ELF-1 (cell line): ENCODE measurements at regions not wholly inside any gene's neighbourhood (a gene's known extent, or its start where the extent isn't known, plus 50 kb on each side); places are given as distances from the start of the nearest gene placed in this dataset.

Source experiments
- DNase-seq: peaks from one replicate; pipeline ENCODE4 v3.0.0-alpha.2; 2016; ENCODE audit warnings: low read depth, low spot score

DNA sequence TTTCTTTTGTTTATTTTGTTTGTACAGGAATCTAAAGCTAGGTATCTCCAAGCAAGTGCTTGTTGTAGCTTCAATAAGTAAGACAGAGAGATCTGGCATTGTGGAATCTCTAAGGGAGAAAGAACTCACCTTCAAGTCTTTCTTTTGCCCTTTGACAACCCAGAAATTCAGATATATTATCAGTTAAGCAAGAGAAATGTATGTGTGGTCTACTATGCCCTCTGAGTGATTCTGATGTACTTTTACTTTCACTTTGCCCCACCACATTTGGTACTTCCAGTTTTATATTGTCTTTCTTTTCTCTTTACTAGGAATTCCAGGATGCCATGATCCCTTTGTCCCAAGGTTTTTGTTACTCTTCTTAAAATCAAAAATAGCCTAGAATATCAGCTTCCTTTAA is 259.6 kb upstream of the PIK3C3 start:
- no peak for DNase-seq

GRCh38 chr18:41693008-41693407 is 262.0 kb upstream of the PIK3C3 start:
- no peak for DNase-seq

- peak; percentile 30 for DNase-seq
Observed at GRCh38 chr18:41690332-41691127, 264.5 kb upstream of the PIK3C3 start.

GRCh38 chr18:41687138-41687537 is 267.9 kb upstream of the PIK3C3 start:
- DNase-seq: no peak

GRCh38 chr18:41681138-41681880 is 273.7 kb upstream of the PIK3C3 start:
- no peak for DNase-seq

GRCh38 chr18:41674506-41674905 is 280.5 kb upstream of the PIK3C3 start:
- DNase-seq: no peak

DNA sequence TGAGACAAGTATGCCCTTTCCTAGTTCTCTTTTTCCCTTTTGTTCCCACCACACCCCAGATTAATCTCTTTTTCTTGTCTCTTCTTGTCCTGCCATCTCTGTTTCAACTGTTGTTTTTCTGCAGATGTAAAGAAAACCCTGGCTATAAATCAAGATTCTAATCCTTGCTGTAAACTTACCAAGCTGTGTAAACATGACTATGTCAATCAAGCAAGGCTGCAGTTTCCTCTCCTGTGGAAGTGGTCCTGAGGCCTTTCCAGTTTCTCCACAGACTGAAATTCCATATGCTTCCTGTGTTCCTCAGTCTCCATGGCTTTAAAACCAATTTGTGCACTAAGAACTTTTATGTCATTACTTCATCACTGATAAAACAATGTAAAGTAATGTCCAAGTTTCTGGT is 288.8 kb upstream of the PIK3C3 start:
- no peak for DNase-seq

DNA sequence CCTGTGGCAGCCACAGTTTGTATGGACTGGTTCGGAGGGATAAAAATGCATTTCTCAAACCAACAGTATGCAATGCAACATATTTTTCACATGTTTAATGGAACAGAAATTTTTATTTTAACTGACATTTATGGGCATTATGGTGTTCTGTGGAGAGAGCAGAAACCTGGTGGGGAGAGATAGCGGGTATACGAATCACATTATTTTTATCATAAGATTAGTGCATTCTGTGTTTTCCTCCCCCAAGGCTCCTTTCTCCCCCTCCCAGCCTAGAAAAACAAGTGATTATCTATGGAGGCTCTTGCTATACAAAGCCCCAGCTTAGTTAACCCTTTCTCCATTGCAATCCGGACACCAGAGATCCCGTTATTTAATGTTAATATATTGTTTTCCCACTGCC is 289.8 kb upstream of the PIK3C3 start:
- DNase-seq: no peak

DNA sequence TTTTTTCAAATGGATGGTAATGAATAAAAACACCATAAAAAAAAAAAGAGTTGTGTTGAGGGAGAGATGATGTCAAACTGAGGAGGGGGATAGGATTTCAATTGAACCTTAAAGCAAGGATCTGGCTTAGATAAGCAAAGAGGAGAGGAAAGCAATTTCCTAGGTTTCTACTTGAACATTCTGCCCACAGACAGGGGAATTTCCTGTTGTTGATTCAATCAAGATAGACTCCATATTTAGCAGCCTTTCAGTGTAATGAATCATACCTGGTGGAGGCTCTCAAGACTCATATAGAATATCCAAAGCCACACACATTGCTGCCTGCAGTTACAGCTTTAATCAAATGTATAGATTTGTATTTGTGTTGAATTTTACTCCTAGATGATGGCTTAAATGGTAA is 294.4 kb upstream of the PIK3C3 start:
- DNase-seq: no peak

GRCh38 chr18:41659438-41660130 is 295.4 kb upstream of the PIK3C3 start:
- DNase-seq: no peak

DNA sequence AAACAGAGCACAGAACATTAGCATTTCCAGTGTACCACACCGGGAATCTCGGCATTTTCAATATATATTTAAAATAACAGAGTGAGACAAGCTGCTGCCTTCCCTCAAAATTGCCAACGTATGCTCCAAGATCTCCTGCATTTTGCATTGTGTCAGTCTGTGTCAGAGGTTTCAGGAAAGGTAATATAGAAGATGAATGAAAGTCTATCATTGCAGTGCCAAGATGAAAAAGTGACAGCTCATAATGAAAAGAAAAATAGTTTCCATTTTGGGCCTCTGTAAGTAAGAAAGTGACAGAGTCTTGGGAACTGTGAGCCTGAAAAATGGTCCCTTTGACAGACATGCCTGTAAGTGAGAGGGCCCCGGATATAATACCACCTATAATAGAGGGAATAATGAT is 297.8 kb upstream of the PIK3C3 start:
- no peak for DNase-seq

DNA sequence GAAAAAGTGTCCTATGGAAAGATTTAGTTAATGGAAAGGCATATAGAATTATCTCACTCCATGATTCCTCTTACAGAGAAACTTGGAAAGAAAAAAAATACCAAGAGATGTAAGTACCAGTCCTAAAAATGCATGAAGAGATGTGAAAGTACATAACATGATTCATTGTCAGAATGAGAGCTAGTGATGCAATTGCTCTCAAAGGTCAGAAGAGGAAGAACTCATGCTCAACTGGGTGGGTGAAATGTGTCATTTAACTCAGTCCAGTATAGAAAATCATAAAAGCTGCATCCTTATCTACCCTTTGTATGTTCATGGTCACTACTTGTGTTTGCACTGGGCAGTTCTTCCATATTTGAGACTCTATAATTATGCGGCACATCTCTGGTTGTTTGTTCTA is 300.0 kb upstream of the PIK3C3 start:
- no peak for DNase-seq

DNA sequence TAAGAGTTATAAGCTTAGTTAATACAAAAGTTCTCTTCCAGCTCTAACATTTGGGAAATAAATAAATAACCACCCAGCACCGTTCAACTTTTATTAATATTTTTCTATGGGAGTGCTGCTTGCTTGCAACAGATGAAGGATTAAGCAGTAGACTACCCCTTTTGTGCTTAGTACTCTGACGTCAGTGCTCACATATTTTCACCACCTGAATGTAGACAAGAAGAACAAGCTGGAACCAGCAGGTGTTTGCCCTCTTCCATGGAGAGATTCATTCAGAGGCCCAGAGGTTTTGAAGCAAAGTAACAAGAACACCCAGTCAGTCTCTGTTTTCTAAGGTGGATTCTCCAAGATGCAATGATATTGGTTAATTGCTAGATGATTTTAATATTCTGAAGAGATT is 307.1 kb upstream of the PIK3C3 start:
- no peak for DNase-seq

- DNase-seq: no peak
Observed at GRCh38 chr18:41646915-41647620, 308.0 kb upstream of the PIK3C3 start.

- DNase-seq: no peak
Observed at GRCh38 chr18:41645589-41646360, 309.3 kb upstream of the PIK3C3 start.

- no peak for DNase-seq
Observed at GRCh38 chr18:41644466-41644865, 310.6 kb upstream of the PIK3C3 start.

DNA sequence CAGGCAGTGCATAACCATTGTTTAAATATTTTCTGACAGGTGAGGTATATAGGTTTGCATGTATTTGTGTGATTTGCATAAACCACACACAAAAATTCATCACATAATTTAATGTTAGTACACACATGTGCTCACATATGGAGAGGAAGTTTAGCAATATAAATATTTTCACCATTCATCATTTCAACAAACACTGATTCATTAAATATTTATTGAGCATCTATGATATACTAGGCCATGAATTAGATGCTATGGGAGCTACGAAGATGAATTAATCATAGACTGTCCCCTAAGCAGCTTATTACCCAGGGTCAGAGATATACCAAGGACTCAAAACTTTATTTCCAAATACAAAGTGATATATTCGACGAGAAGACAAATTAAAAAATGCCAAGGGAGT is 311.6 kb upstream of the PIK3C3 start:
- no peak for DNase-seq

GRCh38 chr18:41642756-41643155 is 312.3 kb upstream of the PIK3C3 start:
- DNase-seq: no peak

GRCh38 chr18:41639218-41639617 is 315.8 kb upstream of the PIK3C3 start:
- no peak for DNase-seq

DNA sequence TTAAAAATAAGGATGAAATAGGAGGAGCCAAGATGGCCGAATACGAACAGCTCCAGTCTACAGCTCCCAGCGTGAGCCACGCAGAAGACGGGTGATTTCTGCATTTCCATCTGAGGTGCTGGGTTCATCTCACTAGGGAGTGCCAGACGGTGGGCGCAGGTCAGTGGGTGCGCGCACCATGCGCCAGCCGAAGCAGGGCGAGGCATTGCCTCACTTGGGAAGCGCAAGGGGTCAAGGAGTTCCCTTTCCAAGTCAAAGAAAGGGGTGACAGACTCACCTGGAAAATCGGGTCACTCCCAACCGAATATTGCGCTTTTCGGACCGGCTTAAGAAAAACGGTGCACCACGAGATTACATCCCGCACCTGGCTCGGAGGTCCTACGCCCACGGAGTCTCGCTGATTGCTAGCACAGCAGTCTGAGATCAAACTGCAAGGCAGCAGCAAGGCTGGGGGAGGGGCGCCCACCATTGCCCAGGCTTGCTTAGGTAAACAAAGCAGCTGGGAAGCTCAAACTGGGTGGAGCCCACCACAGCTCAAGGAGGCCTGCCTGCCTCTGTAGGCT is 323.2 kb upstream of the PIK3C3 start:
- DNase-seq: peak; percentile 50
